Nephron (organoid): ENCODE measurements at regions not wholly inside any gene's neighbourhood (a gene's known extent, or its start where the extent isn't known, plus 50 kb on each side); places are given as distances from the start of the nearest gene placed in this dataset.
A peak's percentile ranks its signal among the peaks of the same experiment; 100 is the strongest.

Experiments
- H3K27ac Mint-ChIP-seq, 3 experiments: 2 replicates each; pipeline ENCODE4 v1.8.0; 2020; ENCODE audit warnings: mixed read lengths in 3 of 3, mild to moderate bottlenecking in 2 of 3, moderate library complexity in 1 of 3
- H3K27me3 Mint-ChIP-seq: 2 replicates; pipeline ENCODE4 v1.8.0; 2021; ENCODE audit warnings: low read depth, mild to moderate bottlenecking, moderate library complexity, mixed read lengths
- H3K36me3 Mint-ChIP-seq: 2 replicates; pipeline ENCODE4 v1.8.0; 2020; ENCODE audit warnings: low read depth, mixed read lengths
- H3K4me1 Mint-ChIP-seq: 2 replicates; pipeline ENCODE4 v1.8.0; 2020; ENCODE audit warnings: mixed read lengths
- H3K4me3 Mint-ChIP-seq, 3 experiments: 2 replicates each; pipeline ENCODE4 v1.8.0; 2020; ENCODE audit warnings: mild to moderate bottlenecking in 3 of 3, mixed read lengths in 3 of 3, moderate library complexity in 2 of 3
- H3K9me3 Mint-ChIP-seq: 2 replicates; pipeline ENCODE4 v1.8.0; 2020; ENCODE audit warnings: mixed read lengths
- TF ChIP-seq, protein P1 (sequence below), 3 experiments: fragments of 200-600 bp; sonication (generic); IDR thresholded peaks; one replicate each; pipeline ENCODE4 v1.5.0; 2021; ENCODE audit warnings: antibody characterized with exemption in 3 of 3; ENCODE audit not compliant: unreplicated experiment in 3 of 3

DNA sequence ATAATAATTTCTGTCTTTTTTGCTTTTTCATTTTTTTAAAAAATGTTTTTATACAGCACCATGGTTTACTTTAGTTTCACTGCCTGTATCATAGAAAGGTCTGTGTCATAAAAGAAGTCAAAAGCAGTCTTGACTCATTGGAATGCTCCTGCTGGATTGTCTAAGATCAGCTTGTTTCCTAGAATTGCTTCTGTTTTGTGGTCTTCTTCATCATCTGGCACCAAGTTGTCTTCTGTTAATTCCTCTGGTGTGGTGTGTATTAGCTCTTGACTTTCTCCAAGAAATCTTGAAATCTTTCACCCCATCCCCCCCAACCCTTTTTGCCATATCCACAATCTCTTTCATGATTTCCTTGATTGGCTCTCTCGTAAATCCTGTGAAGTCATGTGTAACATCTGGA, 250.3 kb upstream of the CXCL12 start:
- Mint-ChIP-seq H3K4me1 (no peaks in the 10 kb centered on the region), H3K27me3 (no peaks in the 10 kb centered on the region), H3K36me3 (peaks cover 3% of the 10 kb centered on the region), H3K27ac (no peak overlapping the region), H3K9me3 (peaks cover 25% of the 10 kb centered on the region), H3K4me3 (no peak overlapping the region)
- TF ChIP-seq, protein P1, sequence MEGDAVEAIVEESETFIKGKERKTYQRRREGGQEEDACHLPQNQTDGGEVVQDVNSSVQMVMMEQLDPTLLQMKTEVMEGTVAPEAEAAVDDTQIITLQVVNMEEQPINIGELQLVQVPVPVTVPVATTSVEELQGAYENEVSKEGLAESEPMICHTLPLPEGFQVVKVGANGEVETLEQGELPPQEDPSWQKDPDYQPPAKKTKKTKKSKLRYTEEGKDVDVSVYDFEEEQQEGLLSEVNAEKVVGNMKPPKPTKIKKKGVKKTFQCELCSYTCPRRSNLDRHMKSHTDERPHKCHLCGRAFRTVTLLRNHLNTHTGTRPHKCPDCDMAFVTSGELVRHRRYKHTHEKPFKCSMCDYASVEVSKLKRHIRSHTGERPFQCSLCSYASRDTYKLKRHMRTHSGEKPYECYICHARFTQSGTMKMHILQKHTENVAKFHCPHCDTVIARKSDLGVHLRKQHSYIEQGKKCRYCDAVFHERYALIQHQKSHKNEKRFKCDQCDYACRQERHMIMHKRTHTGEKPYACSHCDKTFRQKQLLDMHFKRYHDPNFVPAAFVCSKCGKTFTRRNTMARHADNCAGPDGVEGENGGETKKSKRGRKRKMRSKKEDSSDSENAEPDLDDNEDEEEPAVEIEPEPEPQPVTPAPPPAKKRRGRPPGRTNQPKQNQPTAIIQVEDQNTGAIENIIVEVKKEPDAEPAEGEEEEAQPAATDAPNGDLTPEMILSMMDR (IDR thresholded peaks at IDR 0.05; ENCODE audit: unreplicated experiment in 3 of 3), result no peak

DNA sequence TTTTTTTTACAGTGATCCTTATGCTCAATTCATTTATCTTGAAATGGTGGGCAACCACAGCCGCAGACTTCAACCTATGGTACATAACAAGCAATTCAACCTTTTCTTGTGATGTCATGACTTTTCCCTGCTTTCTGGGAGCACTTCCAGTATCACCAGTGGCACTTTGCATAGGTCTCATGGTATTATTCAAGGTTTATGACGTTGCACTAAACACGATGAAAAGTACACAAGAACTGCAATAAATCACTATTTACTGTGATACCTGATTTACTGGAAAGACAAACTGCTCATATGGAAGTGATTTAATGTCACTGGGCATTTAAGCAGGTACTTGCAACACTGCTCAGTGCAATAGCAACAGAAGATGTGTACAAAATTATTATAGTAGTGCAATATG, 251.7 kb upstream of the CXCL12 start:
- Mint-ChIP-seq H3K4me3 (no peak overlapping the region), H3K9me3 (peaks cover 25% of the 10 kb centered on the region), H3K4me1 (no peaks in the 10 kb centered on the region), H3K27me3 (no peaks in the 10 kb centered on the region), H3K27ac (no peak overlapping the region), H3K36me3 (peaks cover 3% of the 10 kb centered on the region)
- TF ChIP-seq, protein P1 (IDR thresholded peaks at IDR 0.05; ENCODE audit: unreplicated experiment in 3 of 3), result no peak

DNA sequence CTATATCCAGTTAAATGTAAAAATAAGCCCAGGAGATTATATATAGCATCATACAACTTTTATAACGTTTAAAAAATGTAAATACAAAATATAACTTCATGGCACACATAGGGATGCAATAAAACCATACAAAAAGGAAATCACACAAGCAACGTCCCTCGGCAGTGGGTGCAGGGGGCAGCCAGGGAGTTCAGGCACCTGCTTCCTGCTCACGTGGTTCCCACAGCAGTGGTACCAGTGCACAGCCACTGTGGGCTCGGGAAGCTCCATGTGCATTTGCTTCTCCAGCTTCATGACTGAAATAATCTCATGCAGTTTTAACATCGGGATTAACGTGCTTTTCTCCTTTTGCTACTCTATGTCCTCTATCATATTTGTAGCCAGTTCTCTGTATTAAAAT, 255.5 kb upstream of the CXCL12 start:
- Mint-ChIP-seq H3K27ac (no peak overlapping the region), H3K9me3 (peaks cover 25% of the 10 kb centered on the region), H3K4me1 (no peaks in the 10 kb centered on the region), H3K27me3 (no peaks in the 10 kb centered on the region), H3K36me3 (peaks cover 2% of the 10 kb centered on the region), H3K4me3 (no peak overlapping the region)
- TF ChIP-seq, protein P1 (IDR thresholded peaks at IDR 0.05; ENCODE audit: unreplicated experiment in 3 of 3), result no peak

DNA sequence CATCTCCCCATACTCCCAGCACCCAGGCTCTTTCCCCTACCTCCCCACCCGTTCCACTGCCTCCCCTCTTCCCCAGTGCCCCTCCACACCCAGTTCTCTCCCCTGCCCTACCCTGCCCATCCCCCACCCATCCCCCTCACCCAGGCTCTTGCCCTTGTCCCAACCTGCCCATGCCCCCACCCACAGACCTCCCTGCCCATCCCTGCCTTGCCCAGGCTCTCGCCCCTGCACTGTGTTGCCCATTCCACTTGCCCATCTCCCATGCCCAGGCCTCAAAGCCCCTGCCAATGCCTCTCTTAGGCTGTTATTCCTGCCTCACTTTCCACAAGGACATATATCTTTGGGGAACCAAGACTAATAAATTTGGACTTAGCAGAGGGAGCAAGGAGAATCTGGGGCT, 262.6 kb upstream of the CXCL12 start:
- Mint-ChIP-seq H3K9me3 (peaks cover 9% of the 10 kb centered on the region), H3K27me3 (no peaks in the 10 kb centered on the region), H3K4me1 (peaks cover 46% of the 10 kb centered on the region), H3K4me3 (no peak overlapping the region), H3K27ac (peak overlapping the region; percentile 85 to 93 (median 92)), H3K36me3 (no peaks in the 10 kb centered on the region)
- TF ChIP-seq, protein P1 (IDR thresholded peaks at IDR 0.05; ENCODE audit: unreplicated experiment in 3 of 3), result no peak

DNA sequence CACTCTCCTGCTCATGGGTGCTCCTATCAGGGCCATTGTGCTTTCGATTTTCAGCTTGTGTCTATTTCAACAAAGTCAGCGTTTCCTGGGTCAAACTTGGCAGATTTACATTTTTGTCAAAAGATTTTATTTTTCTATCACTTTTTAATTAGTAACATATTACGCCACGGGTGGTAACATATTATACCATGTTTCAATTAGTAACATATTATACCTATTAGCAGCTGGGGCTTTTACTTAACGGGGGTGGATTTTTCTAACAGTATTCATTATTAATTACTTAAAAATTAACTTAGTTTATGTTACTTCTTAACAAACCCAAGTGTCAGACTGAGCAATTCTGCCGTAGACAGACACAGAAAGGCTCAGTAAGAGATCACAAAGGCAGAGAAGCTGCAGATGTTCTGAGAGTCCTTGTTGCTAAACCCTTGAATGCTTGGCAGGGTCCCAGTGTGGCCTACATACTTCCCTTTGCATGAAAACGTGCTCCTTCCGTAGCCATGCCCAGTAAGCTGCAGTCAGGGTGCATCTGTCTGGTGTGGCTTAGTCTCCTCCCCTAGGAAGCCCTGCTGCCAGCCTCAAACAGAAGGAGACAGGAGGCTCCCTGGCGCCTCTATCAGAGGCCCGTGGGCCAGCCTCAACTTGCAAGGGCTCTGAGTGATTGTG, 263.1 kb upstream of the CXCL12 start:
- no peaks in the 10 kb centered on the region for H3K36me3 Mint-ChIP-seq
- no peaks in the 10 kb centered on the region for H3K27me3 Mint-ChIP-seq
- TF ChIP-seq, protein P1 (IDR thresholded peaks at IDR 0.05; ENCODE audit: unreplicated experiment in 3 of 3), result no peak

More for the DNA sequence above, 263.1 kb upstream of the CXCL12 start:
- Mint-ChIP-seq H3K9me3 (peaks cover 9% of the 10 kb centered on the region), H3K27ac (peak overlapping the region; percentile 85 to 93 (median 92)), H3K4me3 (no peak overlapping the region), H3K4me1 (peaks cover 46% of the 10 kb centered on the region)
